B cell (primary cell): ENCODE measurements at regions not wholly inside any gene's neighbourhood (a gene's known extent, or its start where the extent isn't known, plus 50 kb on each side); places are given as distances from the start of the nearest gene placed in this dataset.

Experiments
- ATAC-seq: fragments of 200-7000 bp; cut with Tn5 transposase; one replicate; pipeline ENCODE4 v1.10.0; 2021; ENCODE audit warnings: low read depth, mild to moderate bottlenecking, moderate number of reproducible peaks, moderate library complexity
- CTCF ChIA-PET: fragments of 350-600 bp; sonication (Branson Sonifier 250); formaldehyde crosslinking; loops from one replicate; lab custom pipeline; 2021; ENCODE audit warnings: antibody characterized with exemption, inconsistent platforms; lab: Charles Lee
- POLR2A ChIA-PET: fragments of 350-600 bp; sonication (Branson Sonifier 250); formaldehyde crosslinking; loops from one replicate; lab custom pipeline; 2021; ENCODE audit warnings: antibody characterized with exemption; lab: Charles Lee
- DNase-seq: peaks from one replicate; pipeline ENCODE4 v3.0.0; 2013
- H2AFZ ChIP-seq: 2 replicates; pipeline ENCODE4 v1.6.1; 2012; ENCODE audit warnings: mild to moderate bottlenecking, low read depth, low read length; ENCODE audit not compliant: insufficient read depth, poor library complexity, severe bottlenecking
- H3K27ac ChIP-seq, 2 donors: 1 replicate in 1 of 2; 2 replicates in 1 of 2; pipeline ENCODE4 v1.5.1; 2012 to 2013; ENCODE audit warnings: low read length in 2 of 2, mild to moderate bottlenecking in 2 of 2, moderate library complexity in 1 of 2
- H3K27me3 ChIP-seq, 4 experiments: fragments of 200-600 bp in 1 of 4; sonication (generic) in 1 of 4; replicated peaks in 1 of 4; 1 replicate in 2 of 4; 2 replicates in 2 of 4; pipeline versions ENCODE4 v1.6.1 to v1.7.0; 2013 to 2016; ENCODE audit warnings: low read length in 3 of 4, mild to moderate bottlenecking in 2 of 4, mixed read lengths in 1 of 4, moderate library complexity in 1 of 4; ENCODE audit not compliant: insufficient read depth in 4 of 4, control insufficient read depth in 3 of 4; ENCODE audit errors: control extremely low read depth in 1 of 4
- H3K36me3 ChIP-seq, 2 experiments: replicated peaks in 1 of 2; 1 replicate in 1 of 2; 2 replicates in 1 of 2; pipeline versions ENCODE4 v1.6.1 to v1.7.1; 2013; ENCODE audit warnings: low read length in 1 of 2; ENCODE audit not compliant: insufficient read depth in 2 of 2, control insufficient read depth in 1 of 2; ENCODE audit errors: control extremely low read depth in 1 of 2, extremely low read depth in 1 of 2
- H3K4me1 ChIP-seq, 2 donors: fragments of 200-600 bp in 1 of 2; sonication (generic) in 1 of 2; 1 replicate in 1 of 2; 2 replicates in 1 of 2; pipeline versions ENCODE4 v1.5.1 to v1.6.1; 2013 to 2017; ENCODE audit warnings: low read length in 2 of 2; ENCODE audit not compliant: control insufficient read depth in 2 of 2, insufficient read depth in 2 of 2
- H3K4me2 ChIP-seq: replicated peaks from 2 replicates; pipeline ENCODE3; 2012; ENCODE audit warnings: mild to moderate bottlenecking, low read depth, low read length; ENCODE audit not compliant: poor library complexity, severe bottlenecking
- H3K4me3 ChIP-seq, 5 experiments: fragments of 200-600 bp in 1 of 5; sonication (generic) in 1 of 5; 1 replicate in 3 of 5; 2 replicates in 2 of 5; pipeline versions ENCODE4 v1.5.1 to v1.7.0; 2011 to 2016; ENCODE audit warnings: low read length in 4 of 5, mild to moderate bottlenecking in 4 of 5, low read depth in 2 of 5, control low read depth in 1 of 5, moderate library complexity in 1 of 5; ENCODE audit not compliant: insufficient read depth in 1 of 5; ENCODE audit errors: control extremely low read depth in 1 of 5, extremely low read depth in 1 of 5
- H3K79me2 ChIP-seq: fragments of 200-600 bp; sonication (generic); one replicate; pipeline ENCODE4 v1.6.0; 2016; ENCODE audit warnings: low read length; ENCODE audit not compliant: control insufficient read depth, insufficient read depth
- H3K9ac ChIP-seq: fragments of 200-600 bp; sonication (generic); 2 replicates; pipeline ENCODE4 v1.6.1; 2017; ENCODE audit warnings: mild to moderate bottlenecking, low read length, moderate library complexity
- H3K9me3 ChIP-seq, 3 donors: one replicate each; pipeline versions ENCODE4 v1.6.1 to v1.7.1; 2013; ENCODE audit warnings: low read length in 2 of 3; ENCODE audit not compliant: control insufficient read depth in 2 of 3, insufficient read depth in 1 of 3; ENCODE audit errors: control extremely low read depth in 1 of 3
- H4K20me1 ChIP-seq: 2 replicates; pipeline ENCODE4 v1.6.0; 2012; ENCODE audit warnings: mild to moderate bottlenecking, low read length; ENCODE audit not compliant: insufficient read depth, control insufficient read depth, poor library complexity, severe bottlenecking
- H3K27ac Mint-ChIP-seq: one replicate; pipeline ENCODE4 v1.8.0; 2021; ENCODE audit warnings: mixed read lengths
- H3K27me3 Mint-ChIP-seq: one replicate; pipeline ENCODE4 v1.8.0; 2021; ENCODE audit warnings: mixed read lengths
- H3K4me1 Mint-ChIP-seq: one replicate; pipeline ENCODE4 v1.8.0; 2021; ENCODE audit warnings: mixed read lengths
- H3K4me3 Mint-ChIP-seq: one replicate; pipeline ENCODE4 v1.8.0; 2021; ENCODE audit warnings: mixed read lengths
- H3K9me3 Mint-ChIP-seq: one replicate; pipeline ENCODE4 v1.8.0; 2022; ENCODE audit warnings: mixed read lengths; ENCODE audit not compliant: insufficient read depth
- CTCF ChIP-seq: fragments of 200-600 bp; IDR thresholded peaks from one replicate; pipeline ENCODE4 v1.8.0; 2022; ENCODE audit warnings: antibody characterized with exemption, mild to moderate bottlenecking
- EZH2 ChIP-seq: IDR thresholded peaks from 2 replicates; pipeline ENCODE4 v1.6.1; 2012; ENCODE audit warnings: borderline replicate concordance, low read depth, mild to moderate bottlenecking, moderate library complexity, low read length; ENCODE audit not compliant: insufficient read depth, poor library complexity, severe bottlenecking
- WGBS: methylation state at CpG from one replicate; pipeline ENCODE4 v1.1.5; 2013; ENCODE audit warnings: missing lambda C conversion rate; ENCODE audit not compliant: insufficient coverage; 5-methylcytosine and 5-hydroxymethylcytosine counted together
- intact Hi-C: fragments of 100-400 bp; cut with micrococcal nuclease; formaldehyde crosslinking; loops from one replicate; pipeline ENCODE4 v1.10.0; 2022

- H3K4me3 Mint-ChIP-seq: no peak overlapping the region
- no peaks in the 10 kb centered on the region for H3K4me1 ChIP-seq
- no peak overlapping the region for H3K9ac ChIP-seq
- no peak overlapping the region for H3K4me3 ChIP-seq
- H3K79me2 ChIP-seq: no peaks in the 10 kb centered on the region
- no peak overlapping the region for H3K27ac Mint-ChIP-seq
- WGBS: no CpG with 5 or more reads among the region's 4 CpGs
- no peaks in the 10 kb centered on the region for H3K4me1 Mint-ChIP-seq
- no peaks in the 10 kb centered on the region for H3K27me3 ChIP-seq
- H3K9me3 ChIP-seq: peaks cover 0 to 7% (median 0%) of the 10 kb centered on the region in 3 donors
- peaks cover 7% of the 10 kb centered on the region for H3K9me3 Mint-ChIP-seq
- H3K27me3 Mint-ChIP-seq: no peaks in the 10 kb centered on the region
- intact Hi-C loops: no loop called here
- ATAC-seq (no peak), DNase-seq (no peak)
- no peak overlapping the region for H3K27ac ChIP-seq
- H3K36me3 ChIP-seq: no peaks in the 10 kb centered on the region
- CTCF ChIA-PET: no interaction called here
- H2AFZ ChIP-seq: no peak overlapping the region
- TF ChIP-seq CTCF (no peak), EZH2 (no peak)
- no peak overlapping the region for H3K4me2 ChIP-seq
- H4K20me1 ChIP-seq: no peaks in the 10 kb centered on the region
- POLR2A ChIA-PET: no interaction called here
Measured at GRCh38 chr11:115060840-115061239, 382.5 kb downstream of the NXPE2 start.

- Mint-ChIP-seq H3K27ac (no peak overlapping the region), H3K9me3 (no peaks in the 10 kb centered on the region), H3K27me3 (no peaks in the 10 kb centered on the region), H3K4me1 (no peaks in the 10 kb centered on the region), H3K4me3 (no peak overlapping the region)
- CTCF ChIA-PET: no interaction called here
- intact Hi-C loops: no loop called here
- H3K9ac ChIP-seq: no peak overlapping the region
- H3K4me3 ChIP-seq: no peak overlapping the region
- no peaks in the 10 kb centered on the region for H3K4me1 ChIP-seq
- H3K9me3 ChIP-seq: peaks cover 0 to 12% (median 0%) of the 10 kb centered on the region in 3 donors
- DNase-seq (no peak), ATAC-seq (no peak)
- no peak overlapping the region for H3K4me2 ChIP-seq
- no peak overlapping the region for H2AFZ ChIP-seq
- no peak overlapping the region for H3K27ac ChIP-seq
- POLR2A ChIA-PET: no interaction called here
- no peaks in the 10 kb centered on the region for H4K20me1 ChIP-seq
- WGBS: 86% methylated on average over 3 of the region's 3 CpGs
- no peaks in the 10 kb centered on the region for H3K27me3 ChIP-seq
- H3K36me3 ChIP-seq: no peaks in the 10 kb centered on the region
- TF ChIP-seq EZH2 (no peak), CTCF (no peak)
- H3K79me2 ChIP-seq: no peaks in the 10 kb centered on the region
Measured at GRCh38 chr11:115065314-115065713, 387.0 kb downstream of the NXPE2 start.
